ENCODE measurements at regions not wholly inside any gene's neighbourhood (a gene's known extent, or its start where the extent isn't known, plus 50 kb on each side); places are given as distances from the start of the nearest gene placed in this dataset.

DNA sequence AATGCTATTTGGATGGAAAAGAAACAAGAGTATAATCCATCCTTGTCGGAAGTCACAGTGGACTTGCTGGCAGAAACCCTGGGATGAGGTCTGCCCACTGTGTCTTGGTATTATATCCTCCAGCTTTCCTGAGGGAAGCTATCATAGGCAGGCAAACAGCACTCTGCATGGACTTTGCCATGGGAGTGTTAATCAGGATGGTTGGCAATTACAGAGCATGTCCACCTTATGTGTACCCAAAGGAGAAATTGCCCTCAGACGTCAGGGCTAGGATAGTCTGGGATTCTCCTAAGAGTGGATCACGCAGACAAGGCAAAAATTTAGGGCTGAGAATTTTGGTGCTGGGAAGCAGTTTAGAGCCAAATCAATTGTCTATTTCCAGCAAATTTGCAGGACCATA lies 184.9 kb upstream of the ESRRG start:
- DNase-seq = no peak

DNA sequence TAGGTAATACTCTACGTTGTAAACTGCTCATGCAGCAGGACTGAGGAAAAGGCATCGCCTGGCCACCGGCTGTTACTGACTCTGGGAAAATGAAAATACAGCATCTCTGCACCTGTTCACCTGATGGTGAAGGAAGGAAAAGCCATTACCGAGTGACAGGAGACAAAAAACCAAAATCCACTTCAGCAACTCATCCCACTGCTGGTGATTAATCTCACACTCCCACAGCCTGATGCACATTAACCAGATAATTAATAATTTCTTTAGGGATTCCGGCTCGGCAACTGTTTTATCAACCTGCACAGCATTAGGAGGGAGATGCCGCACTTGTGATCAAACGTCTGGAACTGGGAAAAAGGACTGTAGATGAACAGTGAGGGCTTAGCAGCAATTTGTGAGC lies 183.9 kb upstream of the ESRRG start:
- no peak for DNase-seq

DNA sequence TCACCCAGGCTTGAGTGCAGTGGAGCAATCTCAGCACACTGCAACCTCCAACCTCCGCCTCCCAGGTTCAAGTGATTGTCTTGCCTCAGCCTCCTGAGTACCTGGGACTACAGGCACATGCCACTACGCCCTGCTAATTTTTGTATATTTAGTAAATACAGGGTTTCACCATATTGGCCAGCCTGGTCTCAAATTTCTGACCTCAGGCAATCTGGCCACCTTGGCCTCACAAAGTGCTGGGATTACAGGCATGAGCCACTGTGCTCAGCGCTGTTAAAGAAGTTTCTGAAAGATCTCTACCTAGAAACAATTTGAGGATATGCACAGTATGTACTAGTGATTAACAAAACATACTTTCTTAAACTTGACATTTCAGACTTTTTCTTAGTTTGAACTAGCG lies 182.6 kb upstream of the ESRRG start:
- no peak for DNase-seq

DNA sequence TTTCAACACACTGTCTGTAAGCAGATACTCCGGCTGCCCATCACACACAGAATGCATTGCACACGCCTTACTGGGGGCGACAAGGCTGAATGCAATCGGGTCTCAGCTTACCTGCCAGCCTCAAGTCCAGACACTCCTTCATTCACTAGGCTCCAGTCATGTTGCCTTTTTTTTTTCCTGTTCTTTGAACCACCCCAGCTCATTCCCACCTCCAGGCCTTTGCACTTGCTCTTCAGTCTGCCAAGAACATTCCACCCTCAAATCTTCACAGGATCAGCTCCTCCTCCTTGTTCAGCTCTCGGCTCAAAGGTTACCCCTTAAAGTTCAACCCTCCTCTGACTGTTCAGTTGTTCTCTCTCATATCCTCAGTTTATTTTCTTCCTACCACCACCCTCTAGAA lies 181.9 kb upstream of the ESRRG start:
- DNase-seq = no peak

DNA sequence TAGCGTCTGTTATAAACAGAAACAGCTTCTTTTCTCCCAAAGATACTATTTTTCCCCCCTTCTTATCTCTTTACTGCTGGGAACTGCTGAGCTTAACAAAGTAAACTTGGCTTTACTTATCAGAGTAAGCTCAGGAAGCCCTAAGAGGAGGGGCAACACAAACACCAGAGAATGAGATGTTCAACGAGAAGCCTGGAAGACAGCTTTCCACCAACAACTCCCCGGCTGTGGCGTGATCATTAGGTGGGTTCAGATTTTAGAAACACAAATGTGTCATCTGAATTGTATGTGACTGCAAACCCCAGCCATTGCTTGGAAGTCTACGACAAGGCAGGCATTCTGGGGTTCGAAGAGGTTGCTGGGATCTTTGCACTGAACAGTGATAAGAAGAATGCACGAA lies 181.2 kb upstream of the ESRRG start:
- DNase-seq = no peak

DNA sequence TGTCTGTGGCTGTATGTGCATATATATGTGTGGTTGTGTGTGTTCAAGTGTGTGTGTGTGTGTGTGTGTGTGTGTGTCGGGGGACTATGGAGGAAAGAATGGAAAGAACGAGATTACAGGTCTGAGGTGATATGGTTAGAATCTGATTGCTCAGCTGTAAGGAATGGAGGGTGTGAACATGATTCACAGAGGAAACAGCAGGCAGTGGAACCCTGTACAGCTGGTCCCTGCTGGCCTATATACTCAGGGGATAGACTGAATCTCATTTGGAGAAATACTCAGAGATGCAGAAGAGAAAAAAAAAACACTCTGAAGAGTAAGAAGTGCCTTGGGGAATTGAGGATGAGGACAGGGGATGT lies 180.1 kb upstream of the ESRRG start:
- no peak for DNase-seq

DNA sequence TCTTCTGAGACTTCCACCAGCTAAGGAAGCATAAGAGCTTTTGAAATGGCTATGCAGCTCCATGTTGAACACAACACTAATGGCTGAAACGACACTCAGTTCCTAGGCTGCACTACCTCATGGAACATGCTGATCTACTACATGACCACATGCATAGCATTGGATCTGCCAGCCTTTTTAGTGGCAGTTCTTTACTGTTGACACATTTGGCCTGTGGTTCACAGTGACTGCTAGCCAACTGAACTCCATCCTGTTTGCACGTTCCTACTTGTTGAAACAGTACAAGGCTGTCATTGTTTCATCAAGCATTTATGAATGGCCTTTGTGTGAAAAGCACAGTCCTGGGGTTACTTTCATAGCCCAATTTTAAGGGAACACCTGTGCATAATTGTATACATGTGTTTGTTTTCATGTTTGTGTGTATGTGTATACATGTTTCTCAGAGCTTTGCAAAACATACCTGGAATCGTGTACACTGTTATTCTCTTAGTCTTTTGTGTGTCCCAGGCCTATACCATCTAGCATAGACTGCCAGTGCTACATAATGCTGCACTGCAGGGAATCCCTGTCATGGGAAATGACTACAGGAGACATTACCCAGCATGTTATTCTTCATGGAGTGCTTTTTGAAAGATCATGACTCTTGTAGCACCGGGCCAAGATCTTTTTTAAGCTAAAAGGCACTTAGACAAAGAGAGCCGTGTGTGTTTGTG lies 179.6 kb upstream of the ESRRG start:
- peak; percentile 3 for DNase-seq

DNA sequence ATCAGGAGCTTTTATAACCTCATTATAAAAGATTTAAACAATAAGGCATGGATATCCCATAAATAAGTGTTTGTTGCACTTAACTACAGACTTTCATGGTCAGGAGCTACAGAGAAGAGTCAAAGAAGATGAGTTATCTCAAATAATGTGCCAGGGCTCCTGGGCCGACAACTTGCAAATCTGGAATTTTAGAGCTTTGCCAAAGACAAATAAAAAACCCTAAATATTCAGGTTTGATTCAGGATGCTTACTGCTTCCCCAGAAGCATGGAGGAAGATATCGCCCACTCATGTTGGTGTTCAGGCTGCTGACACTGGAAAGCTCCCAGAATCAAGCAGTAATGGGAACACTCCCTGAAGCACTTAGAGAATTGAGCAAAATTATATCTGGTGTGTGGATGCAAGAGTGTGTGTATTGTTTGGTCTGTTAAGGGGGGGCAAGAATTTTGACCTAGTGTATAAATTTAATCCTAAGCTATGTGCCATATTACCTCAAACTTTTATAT lies 176.9 kb upstream of the ESRRG start:
- no peak for DNase-seq

DNA sequence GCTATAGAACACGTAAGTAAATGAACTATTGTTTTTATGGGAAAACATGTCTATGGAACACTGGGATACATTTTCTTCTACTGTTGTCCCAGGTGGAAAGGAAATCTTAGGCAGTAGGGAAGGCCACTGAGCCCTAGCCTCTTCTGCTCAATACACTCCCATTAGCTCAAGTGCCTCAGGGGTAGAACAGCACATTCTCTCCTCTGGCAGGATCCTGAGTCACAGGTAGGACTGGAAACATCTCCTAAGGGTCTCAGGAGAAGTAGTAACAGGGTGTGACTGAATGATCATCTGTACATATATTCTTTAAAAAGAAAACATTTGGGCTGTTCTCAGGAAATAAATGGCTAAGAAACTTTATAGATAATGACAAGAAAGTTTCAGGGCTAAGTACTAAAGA lies 175.6 kb upstream of the ESRRG start:
- DNase-seq = no peak

DNA sequence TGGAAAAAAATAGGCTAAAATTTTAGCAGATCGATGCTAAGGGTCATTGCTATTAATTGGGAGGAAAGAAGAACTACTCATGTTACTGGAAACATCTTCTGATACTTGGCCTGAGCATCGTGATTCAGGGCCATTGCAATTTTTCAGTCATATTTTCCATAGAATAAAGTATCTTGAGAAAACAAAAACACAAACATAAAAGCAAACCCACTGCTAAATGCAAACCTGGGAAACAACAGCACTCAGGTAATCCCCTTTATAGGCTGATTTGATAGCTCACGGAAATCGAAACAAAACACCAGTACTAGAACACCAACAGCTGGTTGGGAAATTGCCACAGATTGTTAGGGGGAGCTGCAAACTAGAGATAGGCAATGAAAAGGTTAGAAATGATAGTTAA lies 172.9 kb upstream of the ESRRG start:
- no peak for DNase-seq

DNA sequence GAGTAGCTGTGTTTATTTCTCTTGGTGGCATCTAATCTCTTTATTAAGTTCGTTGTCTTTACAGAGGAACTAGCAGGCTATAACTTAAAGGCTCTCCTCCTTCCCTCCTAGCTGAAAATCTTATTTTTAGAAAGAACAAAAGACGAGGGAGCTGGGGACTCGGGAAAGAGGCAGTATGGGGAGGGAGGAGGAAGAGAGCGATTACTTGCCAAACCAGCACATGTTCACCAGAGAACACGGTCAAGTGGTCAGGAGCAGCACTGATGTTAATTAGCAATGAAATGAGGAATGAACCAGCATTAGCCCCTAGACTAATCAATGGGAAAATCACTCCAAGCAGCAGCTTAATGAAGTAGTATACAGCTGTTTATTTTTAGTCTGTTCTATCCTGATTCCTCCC lies 171.3 kb upstream of the ESRRG start:
- no peak for DNase-seq

DNA sequence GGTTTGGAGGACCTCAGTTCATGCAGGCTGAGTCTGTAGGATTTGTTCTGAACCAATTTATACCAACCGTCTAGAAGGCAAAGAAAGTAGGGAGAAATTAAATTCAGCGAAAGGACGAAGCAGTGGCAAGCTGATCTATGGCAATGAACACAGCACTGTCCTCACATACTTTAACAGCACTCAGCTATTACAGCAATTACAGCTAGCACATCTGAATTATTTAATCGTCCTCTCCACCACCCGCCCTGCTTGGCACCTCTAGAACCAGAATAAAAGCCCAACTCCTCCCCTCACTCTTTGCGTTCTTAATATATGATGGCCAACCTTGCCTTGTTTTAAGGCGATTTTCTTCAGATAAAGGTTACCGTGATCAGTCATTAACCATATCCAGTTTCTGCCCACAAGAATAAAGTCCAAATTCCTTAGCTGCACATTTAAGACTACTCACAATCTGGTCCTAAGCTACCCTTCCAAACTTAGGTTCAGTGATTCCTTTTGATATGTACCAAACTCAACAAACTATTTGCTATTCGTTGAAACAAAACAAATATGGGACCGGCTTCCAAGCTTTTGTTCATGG lies 169.4 kb upstream of the ESRRG start:
- DNase-seq = no peak

DNA sequence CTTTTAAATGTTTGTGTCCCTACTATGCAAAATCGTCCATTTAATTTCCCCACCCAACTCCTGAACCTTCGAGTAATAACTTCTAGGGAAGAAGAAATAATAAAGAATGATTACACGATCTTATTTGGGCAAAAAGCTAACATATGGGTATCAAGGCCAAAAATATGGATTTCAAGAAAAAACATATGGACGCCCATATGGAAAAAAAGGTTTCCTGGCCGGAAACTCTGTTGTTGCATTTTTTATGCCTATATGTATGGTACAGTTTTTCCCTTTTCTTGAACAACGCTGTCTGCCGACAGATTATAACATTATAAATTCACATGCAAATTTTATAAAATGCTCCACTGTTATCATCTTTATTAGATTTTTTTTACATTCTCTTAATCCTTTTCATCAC lies 167.6 kb upstream of the ESRRG start:
- no peak for DNase-seq

DNA sequence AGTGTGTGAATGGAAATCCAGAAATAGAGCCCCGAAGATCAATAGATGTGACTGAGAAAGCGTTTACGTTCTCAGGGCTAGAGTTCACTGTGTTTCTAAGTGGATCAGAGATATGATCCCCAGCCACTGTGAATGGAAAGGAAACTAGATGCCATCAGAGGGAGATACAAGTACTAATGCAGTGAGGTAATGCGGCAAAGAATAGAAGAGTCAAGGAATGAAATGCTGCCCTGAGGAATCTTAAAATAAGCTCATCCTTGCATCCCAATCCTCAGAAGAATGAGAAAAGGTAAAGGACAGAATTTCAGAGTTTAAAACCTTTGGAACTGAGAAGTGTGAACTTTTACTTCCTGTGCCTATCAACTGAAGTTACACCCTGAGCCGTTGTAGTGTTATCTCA lies 165.5 kb upstream of the ESRRG start:
- DNase-seq = no peak

DNA sequence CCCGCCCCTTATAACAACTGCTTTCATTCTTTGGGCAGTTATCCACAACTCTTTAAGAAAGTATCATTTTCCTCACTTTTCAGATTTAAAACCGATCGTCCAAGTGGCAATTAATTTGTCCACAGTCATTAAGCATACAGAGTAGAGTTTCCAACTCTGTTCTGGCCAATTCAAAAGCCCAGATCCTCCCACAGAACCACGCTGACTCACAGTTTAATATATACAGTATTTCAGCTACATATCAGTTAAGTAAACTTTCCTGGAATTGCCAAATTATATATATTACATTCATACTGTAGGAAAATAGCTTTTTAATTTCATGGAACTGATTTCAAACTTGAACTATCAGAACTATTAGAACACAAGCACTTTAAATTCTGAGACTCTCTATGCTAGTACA lies 163.8 kb upstream of the ESRRG start:
- DNase-seq = no peak

DNA sequence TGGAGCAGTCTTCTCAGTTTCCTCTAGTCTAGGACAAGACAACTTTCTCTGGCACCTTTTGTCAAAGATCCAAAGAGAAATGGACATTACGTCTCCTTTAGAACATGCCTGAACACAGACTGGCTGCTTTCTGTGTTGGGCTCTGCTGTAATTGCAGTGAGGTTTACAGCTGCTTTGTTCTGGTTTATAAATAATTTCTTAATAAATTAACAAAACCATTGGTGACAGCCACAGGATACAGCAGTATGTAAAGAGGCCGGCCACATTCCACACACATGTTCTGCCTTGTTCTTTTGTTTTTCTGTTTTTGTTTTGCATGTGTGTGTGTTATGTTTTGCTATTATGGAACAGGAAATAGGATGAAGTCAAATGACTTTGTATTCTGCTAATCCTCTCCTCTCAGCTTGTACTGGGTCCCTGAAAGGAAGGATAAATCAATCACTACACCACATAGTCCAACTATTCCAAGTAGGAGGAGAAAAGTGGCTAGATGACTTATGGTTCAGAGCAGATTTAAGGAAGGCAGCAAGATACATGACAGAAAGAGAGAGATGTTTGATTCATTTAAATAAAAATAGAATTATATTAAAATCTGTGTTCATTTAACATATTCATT lies 161.5 kb upstream of the ESRRG start:
- DNase-seq = no peak

DNA sequence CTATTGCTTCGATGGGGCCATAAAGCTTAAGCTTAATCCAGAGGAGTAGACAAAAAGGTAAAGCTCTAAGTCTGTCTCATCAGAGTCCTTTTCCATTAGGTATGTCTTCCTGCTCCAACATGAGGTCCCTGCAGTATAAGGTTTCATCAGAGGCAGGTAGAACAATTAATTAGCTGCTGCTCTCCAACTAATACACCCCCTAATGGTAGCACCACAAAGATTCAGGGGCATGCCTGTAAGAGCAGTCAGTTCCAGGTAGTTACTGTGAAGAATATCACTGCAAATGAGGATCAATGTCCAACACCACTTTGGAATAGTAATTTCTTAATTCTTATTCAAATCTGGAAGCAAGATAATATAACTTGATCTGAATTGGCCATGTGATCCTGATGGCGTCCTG lies 160.3 kb upstream of the ESRRG start:
- DNase-seq = no peak

DNA sequence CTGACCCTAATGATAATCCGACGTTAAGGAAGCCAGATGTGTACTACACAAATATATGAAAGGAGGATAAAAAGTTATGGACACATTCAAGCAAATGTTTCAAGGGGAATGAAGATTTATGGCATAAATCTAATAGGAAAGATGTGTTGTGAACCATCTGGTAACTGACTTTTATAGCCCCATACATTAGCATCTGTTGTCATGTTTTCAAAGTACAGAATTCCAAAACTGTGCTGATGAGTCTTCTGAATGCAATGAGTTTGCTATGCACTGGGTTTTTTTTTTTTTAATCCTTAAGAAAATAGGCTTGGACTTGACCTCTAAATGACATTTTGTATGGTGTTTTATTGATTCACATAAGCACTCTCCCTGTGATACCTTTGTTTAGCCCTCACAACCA lies 158.5 kb upstream of the ESRRG start:
- DNase-seq = no peak

DNA sequence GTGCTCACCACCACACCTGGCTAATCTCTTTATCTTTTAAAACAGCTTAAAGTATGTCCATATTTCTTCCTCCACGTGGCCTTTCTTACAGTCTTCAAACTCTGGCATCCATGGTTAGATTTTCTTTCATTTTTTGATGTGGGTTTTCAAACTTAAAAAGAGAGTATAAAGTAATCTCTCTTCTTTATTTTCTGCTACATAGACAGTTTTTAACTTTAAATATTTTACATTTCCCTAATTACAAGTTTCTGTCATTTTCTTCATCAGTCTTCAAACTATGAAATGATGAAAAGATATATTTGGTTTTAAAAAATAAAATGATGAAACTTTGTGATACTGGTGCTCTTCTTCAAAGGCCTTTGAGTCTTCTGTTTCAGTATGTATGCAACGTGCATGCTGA lies 143.5 kb upstream of the ESRRG start:
- DNase-seq = no peak

DNA sequence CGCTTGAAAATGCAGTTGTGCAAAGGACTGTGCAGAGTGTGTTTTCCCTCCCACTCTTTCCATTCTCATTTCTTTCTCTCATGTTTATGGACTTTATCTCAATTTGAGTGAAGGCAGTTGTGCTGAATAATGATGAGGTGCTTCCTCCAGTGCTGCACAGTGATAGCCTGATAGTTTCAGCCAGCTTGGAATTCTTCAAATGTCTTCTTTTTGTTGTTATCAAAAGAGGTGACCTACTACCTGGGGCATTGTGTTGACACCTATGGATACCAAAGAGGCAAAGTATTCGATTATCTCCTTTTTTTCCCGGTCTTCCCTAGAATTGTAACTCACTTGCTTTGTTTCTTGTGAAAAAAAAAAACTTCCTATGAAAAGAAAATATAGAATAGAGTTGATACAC lies 132.6 kb upstream of the ESRRG start:
- DNase-seq = no peak

DNA sequence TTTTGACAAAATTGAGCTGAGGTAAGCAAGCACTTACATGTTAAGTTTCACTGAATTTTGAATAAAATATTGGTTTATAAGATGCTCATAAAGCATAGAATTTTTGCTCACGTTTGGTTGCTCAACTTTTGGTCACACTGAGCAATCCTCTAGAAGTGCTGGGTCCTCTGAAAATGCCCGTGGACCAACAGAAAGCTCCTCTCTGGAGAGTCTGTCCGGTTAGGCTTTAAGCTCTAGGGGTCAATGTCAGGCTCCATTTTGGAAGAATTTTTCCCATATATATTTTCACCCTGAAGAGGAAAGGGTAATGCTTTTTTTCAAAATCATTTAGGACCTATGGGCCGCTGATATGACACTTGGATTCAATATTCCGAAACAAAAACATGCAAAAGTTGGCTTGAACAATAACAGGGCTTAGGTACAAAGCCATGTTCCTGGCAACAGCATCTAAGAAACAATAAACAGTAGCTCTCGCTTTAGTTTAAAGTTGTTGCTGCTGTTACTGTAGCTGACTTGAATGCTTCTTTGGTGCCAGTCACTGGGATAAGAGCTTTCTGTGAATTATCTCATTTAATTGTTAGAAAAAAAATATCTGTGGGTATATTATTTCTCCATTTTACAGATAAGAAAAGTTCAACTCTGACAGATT lies 131.7 kb upstream of the ESRRG start:
- no peak for DNase-seq

DNA sequence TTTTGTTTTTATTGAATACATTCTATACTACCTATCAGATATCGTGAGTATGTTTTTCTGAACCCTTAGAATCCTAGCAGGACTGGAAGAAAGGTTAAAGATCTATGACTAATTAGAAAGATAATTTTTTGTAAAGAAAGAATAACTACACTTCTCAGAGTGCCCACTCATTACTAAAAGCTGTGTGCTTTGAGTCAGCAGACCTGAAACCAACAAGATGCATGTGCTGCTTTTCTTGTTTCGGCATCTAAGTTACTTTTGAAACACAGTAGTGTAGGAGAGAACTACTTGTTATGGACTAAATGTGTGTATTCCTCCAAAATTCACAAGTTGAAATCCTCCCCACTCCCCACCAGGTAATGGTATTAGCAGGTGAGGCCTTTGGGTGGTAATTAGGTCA lies 127.8 kb upstream of the ESRRG start:
- DNase-seq = no peak

DNA sequence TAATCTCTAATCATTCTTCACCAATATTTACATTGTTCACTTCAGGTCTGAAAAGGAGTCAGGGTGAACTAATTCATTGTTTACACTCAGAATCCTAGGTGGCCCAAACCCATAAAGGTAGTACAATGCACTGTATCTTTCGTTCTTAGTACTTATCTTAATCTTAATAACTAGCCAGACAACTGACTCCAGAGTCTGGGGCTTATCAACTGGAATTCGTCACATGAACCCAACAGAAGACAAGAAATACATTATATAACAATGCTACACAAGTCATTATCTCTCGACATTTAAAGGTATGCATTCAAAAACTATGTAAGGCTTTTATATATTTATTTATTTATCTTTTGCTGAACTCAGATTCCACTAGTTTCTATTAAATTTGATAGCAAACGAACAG lies 125.9 kb upstream of the ESRRG start:
- no peak for DNase-seq

DNA sequence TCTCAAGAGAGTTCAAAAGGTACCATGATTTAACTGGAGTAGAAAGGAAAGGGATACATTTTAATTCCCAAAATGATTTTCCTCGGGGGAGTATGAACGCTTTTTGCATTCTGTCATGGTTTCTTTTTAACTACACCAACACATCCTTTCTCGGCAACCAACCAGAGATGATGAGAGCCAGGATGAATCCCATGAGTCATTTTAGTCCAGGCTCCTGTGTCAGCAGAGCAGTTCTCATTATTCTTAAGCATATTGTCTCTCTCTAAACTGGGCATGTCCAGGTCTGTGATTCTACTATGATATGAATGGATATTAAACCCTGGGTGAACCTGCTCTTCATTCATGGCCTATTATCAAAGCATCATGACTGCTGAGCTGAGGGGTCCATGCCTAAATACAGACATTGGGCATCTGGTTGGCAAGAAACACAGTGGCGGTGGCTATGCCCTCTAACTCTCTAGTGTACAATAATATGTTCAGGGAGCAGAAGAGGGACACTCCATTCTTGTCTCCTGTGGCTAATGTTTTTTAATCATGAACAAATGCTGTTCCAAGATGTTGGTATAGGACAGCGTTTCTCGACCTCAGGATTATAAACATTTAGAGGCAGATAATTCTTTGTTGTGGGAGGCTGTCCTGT lies 124.3 kb upstream of the ESRRG start:
- DNase-seq = no peak

All from NCI-H2029 (cell line).